Activated T-cell treated with anti-CD3 and anti-CD28 coated beads, Interleukin-2, amount 50 U/mL, for 72 hours (primary cell): ENCODE measurements at regions not wholly inside any gene's neighbourhood (a gene's known extent, or its start where the extent isn't known, plus 50 kb on each side); places are given as distances from the start of the nearest gene placed in this dataset.

Source experiments
- ATAC-seq, 2 donors: fragments of 150-1000 bp; cut with Tn5 transposase; replicated peaks in 1 of 2; 2 replicates each; pipeline ENCODE4 v1.10.0; 2021; ENCODE audit warnings: moderate library complexity in 2 of 2, mild to moderate bottlenecking in 1 of 2
- DNase-seq, 2 donors: peaks; one replicate each; pipeline ENCODE4 v3.0.0; 2021 to 2022; ENCODE audit warnings: mixed read lengths in 1 of 2
- H3K27ac Mint-ChIP-seq: one replicate; pipeline ENCODE4 v1.8.0; 2022; ENCODE audit warnings: mild to moderate bottlenecking, moderate library complexity, mixed read lengths
- H3K27me3 Mint-ChIP-seq: one replicate; pipeline ENCODE4 v1.8.0; 2022; ENCODE audit warnings: low read depth, mixed read lengths
- H3K36me3 Mint-ChIP-seq, 2 donors: one replicate each; pipeline ENCODE4 v1.8.0; 2022; ENCODE audit warnings: mixed read lengths in 2 of 2, mild to moderate bottlenecking in 1 of 2; ENCODE audit not compliant: insufficient read depth in 2 of 2
- H3K4me1 Mint-ChIP-seq: one replicate; pipeline ENCODE4 v1.8.0; 2022; ENCODE audit warnings: low read depth, mixed read lengths
- H3K4me3 Mint-ChIP-seq, 2 donors: one replicate each; pipeline ENCODE4 v1.8.0; 2022; ENCODE audit warnings: mild to moderate bottlenecking in 2 of 2, mixed read lengths in 2 of 2, moderate library complexity in 2 of 2
- H3K9me3 Mint-ChIP-seq, 2 donors: one replicate each; pipeline ENCODE4 v1.8.0; 2022; ENCODE audit warnings: mixed read lengths in 2 of 2

DNA sequence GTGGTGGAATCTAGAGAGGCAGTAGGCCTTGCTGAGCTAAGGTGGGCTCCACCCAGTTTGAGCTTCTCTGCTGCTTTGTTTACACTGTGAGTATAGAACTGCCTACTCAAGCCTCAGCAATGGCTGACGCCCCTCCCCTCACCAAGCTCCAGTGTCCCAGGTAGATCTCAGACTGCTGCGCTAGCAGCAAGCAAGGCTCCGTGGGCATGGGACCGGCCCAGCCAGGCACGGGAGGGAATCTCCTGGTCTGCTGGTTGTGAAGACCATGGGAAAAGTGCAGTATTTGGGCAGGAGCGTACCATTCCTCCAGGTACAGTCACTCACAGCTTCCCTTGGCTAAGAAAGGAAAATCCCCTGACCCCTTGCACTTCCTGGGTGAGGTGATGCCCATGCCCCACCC lies 407.1 kb downstream of the ZPLD1 start:
- Mint-ChIP-seq H3K9me3 (peaks cover 7 to 9% of the 10 kb centered on the region in 2 donors), H3K36me3 (peaks cover 0 to 1% of the 10 kb centered on the region in 2 donors), H3K4me3 (no peak overlapping the region), H3K4me1 (no peaks in the 10 kb centered on the region), H3K27me3 (no peaks in the 10 kb centered on the region), H3K27ac (no peak overlapping the region)
- ATAC-seq (no peak), DNase-seq (no peak)

DNA sequence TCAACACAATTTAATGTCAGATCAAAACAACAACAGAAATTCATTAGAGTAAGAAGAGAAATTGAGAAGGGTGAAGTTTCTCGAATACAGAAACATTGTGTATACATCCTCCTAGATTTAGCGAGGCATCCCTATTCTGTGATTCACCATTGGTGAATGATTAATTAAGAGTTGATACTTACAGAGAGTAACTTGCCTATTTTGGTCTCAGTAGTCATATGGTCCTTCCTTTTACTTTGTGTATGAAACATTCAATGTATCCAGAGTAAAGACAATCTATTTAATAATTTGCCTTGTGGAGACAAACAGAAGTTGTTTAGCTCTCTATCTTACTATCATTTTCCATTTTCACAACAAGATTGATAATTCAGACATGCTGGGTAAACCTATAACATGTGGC lies 432.0 kb downstream of the ZPLD1 start:
- H3K4me3 Mint-ChIP-seq: no peak overlapping the region
- H3K36me3 Mint-ChIP-seq: no peaks in the 10 kb centered on the region
- no peaks in the 10 kb centered on the region for H3K4me1 Mint-ChIP-seq
- no peak for ATAC-seq
- H3K27ac Mint-ChIP-seq: no peak overlapping the region
- no peaks in the 10 kb centered on the region for H3K9me3 Mint-ChIP-seq
- DNase-seq: no peak
- no peaks in the 10 kb centered on the region for H3K27me3 Mint-ChIP-seq

DNA sequence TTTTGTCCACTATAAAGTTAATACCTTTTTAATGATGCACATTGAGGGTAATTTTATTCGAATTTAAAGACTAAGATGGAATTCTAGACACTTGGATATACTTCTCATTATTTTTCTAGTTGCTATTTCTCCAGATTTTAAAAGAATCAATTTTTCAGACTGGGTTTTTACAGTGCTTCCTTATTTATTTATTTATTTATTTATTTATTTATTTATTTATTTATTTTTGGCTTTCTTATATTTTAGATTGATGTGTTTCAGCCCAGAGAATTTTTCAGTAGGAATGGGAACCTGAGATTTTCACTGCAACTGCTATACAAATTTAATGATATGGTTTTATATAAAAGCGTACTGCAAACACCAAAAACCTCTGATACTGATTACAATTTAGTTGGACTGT lies 448.7 kb downstream of the ZPLD1 start:
- Mint-ChIP-seq H3K27ac (no peak overlapping the region), H3K4me3 (no peak overlapping the region), H3K27me3 (no peaks in the 10 kb centered on the region), H3K36me3 (no peaks in the 10 kb centered on the region), H3K9me3 (peaks cover 0 to 3% of the 10 kb centered on the region in 2 donors), H3K4me1 (no peaks in the 10 kb centered on the region)
- DNase-seq (no peak), ATAC-seq (no peak)

DNA sequence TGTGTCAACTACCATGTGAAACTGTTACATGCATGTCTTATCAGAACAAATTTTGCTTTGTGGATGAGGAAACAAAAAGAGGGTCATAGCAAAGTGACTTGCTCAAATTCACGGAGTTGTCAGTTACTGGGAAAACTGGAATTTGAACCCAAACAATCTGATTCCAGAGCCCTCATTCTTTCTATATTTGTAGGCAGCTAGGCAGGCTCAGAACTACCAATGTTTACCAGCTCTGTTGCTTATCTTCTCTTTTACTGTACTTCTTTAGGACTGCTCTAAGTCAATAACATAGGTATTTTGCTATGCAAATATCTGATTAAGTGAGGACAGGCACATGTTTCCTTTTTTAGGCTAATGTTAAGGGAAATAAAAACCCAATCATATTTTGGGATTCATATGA lies 450.5 kb downstream of the ZPLD1 start:
- Mint-ChIP-seq H3K4me3 (no peak overlapping the region), H3K4me1 (no peaks in the 10 kb centered on the region), H3K9me3 (peaks cover 0 to 3% of the 10 kb centered on the region in 2 donors), H3K27me3 (no peaks in the 10 kb centered on the region), H3K27ac (no peak overlapping the region), H3K36me3 (no peaks in the 10 kb centered on the region)
- ATAC-seq (no peak), DNase-seq (no peak)

DNA sequence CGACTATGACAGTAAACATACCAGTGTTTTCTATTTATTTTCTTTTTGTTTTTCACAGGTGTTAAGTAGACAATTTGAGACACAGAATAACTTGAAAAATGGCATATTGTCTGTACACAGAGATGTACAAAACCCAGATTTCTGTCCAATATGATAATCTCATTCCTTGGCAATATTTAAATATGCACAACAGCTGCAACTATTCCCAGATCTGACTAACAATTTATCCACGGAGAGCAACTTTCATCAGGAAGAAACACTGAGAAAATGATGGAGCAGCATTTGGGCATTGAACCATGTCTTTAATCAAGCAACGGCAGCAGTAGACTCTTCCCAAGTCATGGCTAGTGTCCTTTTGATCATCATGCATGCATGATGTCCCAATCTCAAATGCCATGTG lies 452.6 kb downstream of the ZPLD1 start:
- Mint-ChIP-seq H3K9me3 (peaks cover 0 to 3% of the 10 kb centered on the region in 2 donors), H3K27me3 (no peaks in the 10 kb centered on the region), H3K27ac (no peak overlapping the region), H3K4me1 (no peaks in the 10 kb centered on the region), H3K4me3 (no peak overlapping the region), H3K36me3 (no peaks in the 10 kb centered on the region)
- ATAC-seq (no peak), DNase-seq (no peak)

DNA sequence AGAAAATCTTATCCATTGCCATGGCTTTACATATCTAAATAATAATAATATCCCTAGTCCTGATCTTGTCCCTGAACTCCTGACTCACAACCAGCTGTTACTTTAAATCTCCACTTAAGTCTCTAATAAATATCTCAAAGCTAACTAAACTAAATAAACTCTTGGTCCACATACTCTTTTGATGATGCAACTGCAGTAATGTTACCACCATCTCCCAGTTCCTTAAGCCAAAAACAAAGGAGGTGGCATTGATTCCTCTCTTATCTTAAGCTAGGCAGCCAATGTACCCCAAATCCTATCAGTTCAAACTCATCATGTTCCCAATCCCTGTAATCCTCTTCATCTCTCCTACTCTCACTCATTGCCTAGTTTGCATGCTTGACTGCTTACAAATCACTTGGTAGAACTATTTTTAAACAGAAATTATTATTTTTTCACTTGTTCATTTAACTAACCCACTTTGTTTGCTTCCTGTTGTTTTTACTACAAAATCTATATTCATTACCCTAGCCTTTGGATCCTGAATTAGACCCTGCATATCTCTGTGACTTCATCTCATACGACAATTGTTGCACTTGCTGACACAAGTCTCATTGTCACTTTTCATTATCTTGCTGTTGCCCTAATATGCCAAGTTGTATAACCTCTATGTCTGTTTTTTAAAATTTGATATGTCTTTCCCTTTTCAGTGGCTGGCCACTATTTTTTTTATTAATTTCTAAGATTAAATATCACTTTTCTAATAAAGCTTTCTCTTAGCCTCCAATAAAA lies 462.2 kb downstream of the ZPLD1 start:
- Mint-ChIP-seq H3K4me3 (no peak overlapping the region), H3K9me3 (no peaks in the 10 kb centered on the region), H3K27me3 (no peaks in the 10 kb centered on the region), H3K36me3 (no peaks in the 10 kb centered on the region), H3K27ac (no peak overlapping the region), H3K4me1 (no peaks in the 10 kb centered on the region)
- DNase-seq: no peak
- ATAC-seq: no peak

DNA sequence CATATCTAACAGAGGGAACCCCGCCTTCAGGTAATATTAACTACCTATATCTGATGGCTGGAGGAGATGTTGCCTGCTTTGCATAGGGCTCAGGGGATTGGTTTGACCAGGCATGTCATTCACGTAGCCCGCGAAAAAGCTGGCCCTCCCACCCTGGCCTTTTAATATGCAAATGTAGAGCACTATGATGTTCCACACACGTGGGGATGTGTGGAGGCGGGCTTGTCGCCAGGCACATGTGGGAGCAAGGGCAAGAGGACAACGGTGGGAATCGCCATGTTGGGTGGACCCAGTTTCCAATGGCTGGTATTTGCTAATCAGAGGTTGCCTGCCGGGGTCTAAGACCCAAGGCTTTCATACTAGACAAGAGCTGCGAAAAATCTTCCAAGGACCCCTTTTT lies 469.8 kb downstream of the ZPLD1 start:
- no peak overlapping the region for H3K4me3 Mint-ChIP-seq
- H3K4me1 Mint-ChIP-seq: no peaks in the 10 kb centered on the region
- H3K27ac Mint-ChIP-seq: no peak overlapping the region
- ATAC-seq (no peak), DNase-seq (no peak)
- H3K36me3 Mint-ChIP-seq: no peaks in the 10 kb centered on the region
- no peaks in the 10 kb centered on the region for H3K27me3 Mint-ChIP-seq
- peaks cover 0 to 4% of the 10 kb centered on the region in 2 donors for H3K9me3 Mint-ChIP-seq

DNA sequence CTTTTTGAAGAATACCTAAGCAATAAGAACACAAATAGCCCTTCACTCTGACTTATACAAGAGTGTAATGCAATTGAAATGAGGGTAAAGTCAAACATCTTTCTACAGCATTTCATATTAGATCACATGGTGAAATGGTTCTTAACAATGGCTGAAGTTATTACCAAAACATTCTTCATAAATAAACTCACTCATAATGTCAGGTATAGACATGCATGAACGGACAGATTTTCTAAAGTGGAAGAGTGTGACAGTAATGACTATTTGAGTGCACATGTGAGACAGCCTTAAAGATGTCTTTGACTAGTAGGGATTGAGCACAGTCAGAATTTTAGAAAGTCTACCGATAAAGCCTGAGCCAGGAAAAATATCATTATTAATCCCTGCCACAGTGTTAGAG lies 471.0 kb downstream of the ZPLD1 start:
- H3K27me3 Mint-ChIP-seq: no peaks in the 10 kb centered on the region
- no peak overlapping the region for H3K27ac Mint-ChIP-seq
- peaks cover 0 to 4% of the 10 kb centered on the region in 2 donors for H3K9me3 Mint-ChIP-seq
- no peaks in the 10 kb centered on the region for H3K36me3 Mint-ChIP-seq
- DNase-seq: no peak
- H3K4me3 Mint-ChIP-seq: no peak overlapping the region
- ATAC-seq: no peak
- no peaks in the 10 kb centered on the region for H3K4me1 Mint-ChIP-seq

DNA sequence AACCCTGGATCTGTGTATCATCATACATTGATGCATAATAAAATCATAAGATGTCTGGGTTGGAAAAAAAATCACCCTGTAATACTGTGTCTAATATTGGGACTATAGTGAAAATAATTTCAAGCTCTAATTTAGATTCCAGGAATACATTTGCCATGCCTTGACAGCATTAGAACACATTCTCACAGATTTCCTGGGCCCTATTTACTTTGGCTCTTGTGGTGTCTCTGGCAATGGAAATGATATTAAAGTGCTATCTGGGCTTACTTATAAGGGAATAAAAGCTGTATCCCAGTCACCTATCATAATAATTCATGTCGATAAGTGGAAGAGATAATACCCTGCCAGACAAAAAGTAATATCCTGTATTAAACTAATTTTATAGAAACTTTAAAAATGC lies 472.0 kb downstream of the ZPLD1 start:
- Mint-ChIP-seq H3K4me1 (no peaks in the 10 kb centered on the region), H3K36me3 (no peaks in the 10 kb centered on the region), H3K27ac (no peak overlapping the region), H3K4me3 (no peak overlapping the region), H3K27me3 (no peaks in the 10 kb centered on the region), H3K9me3 (peaks cover 0 to 4% of the 10 kb centered on the region in 2 donors)
- ATAC-seq (no peak), DNase-seq (no peak)

DNA sequence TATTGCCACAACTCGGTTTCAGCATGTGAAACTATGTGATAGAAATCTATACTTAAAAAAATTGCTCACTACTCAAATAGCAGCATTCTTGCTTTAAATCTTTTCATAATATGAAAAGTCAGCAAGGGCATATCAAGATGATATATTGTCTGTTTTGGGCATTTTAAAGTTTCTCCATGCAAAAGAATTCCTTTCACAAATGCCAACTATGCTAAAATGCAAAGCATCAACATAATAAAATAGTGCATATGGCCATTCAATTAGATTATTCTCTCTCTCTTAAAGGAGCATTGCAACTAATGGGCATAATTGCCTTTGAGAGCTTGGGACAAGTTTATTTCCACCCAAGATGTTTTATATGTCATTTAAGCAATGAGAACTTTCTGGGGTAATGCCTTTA lies 475.1 kb downstream of the ZPLD1 start:
- no peaks in the 10 kb centered on the region for H3K4me1 Mint-ChIP-seq
- no peak overlapping the region for H3K27ac Mint-ChIP-seq
- no peak overlapping the region for H3K4me3 Mint-ChIP-seq
- H3K9me3 Mint-ChIP-seq: peaks cover 0 to 2% of the 10 kb centered on the region in 2 donors
- no peaks in the 10 kb centered on the region for H3K27me3 Mint-ChIP-seq
- DNase-seq (no peak), ATAC-seq (no peak)
- no peaks in the 10 kb centered on the region for H3K36me3 Mint-ChIP-seq

DNA sequence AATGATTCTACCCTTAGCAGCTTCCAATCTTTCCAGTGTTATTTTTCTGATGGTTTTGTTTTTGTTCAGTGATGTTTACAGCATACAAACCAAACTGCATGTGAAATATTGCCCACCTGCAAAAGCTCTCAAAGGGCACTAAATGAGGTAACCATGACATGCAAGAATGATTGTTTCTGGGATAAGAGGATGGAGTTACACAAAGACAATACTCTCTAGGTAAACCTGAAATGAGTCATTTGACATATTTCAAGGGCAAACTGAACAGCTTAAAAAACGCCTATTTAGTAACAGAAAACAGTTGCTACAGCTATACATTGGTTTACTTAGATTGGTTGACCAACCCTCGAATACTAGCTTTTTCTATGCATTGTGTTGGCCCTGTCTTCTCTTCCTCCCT lies 481.7 kb downstream of the ZPLD1 start:
- Mint-ChIP-seq H3K27me3 (no peaks in the 10 kb centered on the region), H3K4me3 (no peak overlapping the region), H3K36me3 (no peaks in the 10 kb centered on the region), H3K27ac (no peak overlapping the region), H3K4me1 (no peaks in the 10 kb centered on the region), H3K9me3 (peaks cover 0 to 4% of the 10 kb centered on the region in 2 donors)
- no peak for DNase-seq
- ATAC-seq: no peak

DNA sequence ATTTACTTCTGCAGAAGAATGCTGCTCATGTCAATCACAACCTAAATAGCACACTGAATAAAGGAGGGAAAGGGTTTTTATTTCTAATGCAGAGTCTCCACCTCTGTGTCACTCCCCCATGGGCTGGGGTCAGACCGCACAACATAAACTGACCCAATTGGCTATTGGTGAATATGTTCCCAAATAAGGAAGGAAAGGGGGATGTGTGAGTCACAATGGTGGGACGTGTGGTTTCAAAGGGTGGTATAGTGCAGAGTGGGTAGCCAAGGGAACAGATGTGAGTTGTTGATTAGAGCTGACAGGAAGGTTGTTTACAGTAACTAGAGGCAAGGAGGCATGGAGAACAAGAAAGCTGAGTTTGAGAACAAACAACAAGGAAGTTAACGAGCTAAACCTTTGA lies 491.8 kb downstream of the ZPLD1 start:
- no peaks in the 10 kb centered on the region for H3K4me1 Mint-ChIP-seq
- no peak for ATAC-seq
- H3K4me3 Mint-ChIP-seq: no peak overlapping the region
- H3K27ac Mint-ChIP-seq: no peak overlapping the region
- no peaks in the 10 kb centered on the region for H3K27me3 Mint-ChIP-seq
- H3K36me3 Mint-ChIP-seq: peaks cover 3 to 4% of the 10 kb centered on the region in 2 donors
- no peak for DNase-seq
- peaks cover 8 to 9% of the 10 kb centered on the region in 2 donors for H3K9me3 Mint-ChIP-seq

DNA sequence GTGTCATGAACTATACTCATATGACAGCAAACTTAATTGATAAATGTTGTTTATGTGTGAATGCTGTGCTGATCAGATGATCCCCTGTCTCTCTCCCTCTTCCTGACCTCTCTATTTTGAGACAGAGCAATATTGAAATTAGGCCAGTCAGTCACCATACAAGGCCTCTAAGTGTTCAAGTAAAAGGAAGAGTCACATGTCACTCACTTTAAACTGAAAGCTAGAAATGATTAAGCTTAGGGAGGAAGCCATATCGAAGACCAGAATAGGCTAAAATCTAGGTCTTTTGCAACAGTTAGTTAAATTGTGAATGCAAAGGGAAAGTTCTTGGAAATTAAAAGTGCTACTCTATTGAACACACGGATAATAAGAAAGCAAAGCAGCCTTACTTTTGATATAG lies 498.6 kb downstream of the ZPLD1 start:
- H3K4me1 Mint-ChIP-seq: no peaks in the 10 kb centered on the region
- DNase-seq: no peak
- H3K4me3 Mint-ChIP-seq: no peak overlapping the region
- H3K27me3 Mint-ChIP-seq: no peaks in the 10 kb centered on the region
- ATAC-seq: no peak
- no peak overlapping the region for H3K27ac Mint-ChIP-seq
- H3K36me3 Mint-ChIP-seq: no peaks in the 10 kb centered on the region
- H3K9me3 Mint-ChIP-seq: peaks cover 0 to 5% of the 10 kb centered on the region in 2 donors

DNA sequence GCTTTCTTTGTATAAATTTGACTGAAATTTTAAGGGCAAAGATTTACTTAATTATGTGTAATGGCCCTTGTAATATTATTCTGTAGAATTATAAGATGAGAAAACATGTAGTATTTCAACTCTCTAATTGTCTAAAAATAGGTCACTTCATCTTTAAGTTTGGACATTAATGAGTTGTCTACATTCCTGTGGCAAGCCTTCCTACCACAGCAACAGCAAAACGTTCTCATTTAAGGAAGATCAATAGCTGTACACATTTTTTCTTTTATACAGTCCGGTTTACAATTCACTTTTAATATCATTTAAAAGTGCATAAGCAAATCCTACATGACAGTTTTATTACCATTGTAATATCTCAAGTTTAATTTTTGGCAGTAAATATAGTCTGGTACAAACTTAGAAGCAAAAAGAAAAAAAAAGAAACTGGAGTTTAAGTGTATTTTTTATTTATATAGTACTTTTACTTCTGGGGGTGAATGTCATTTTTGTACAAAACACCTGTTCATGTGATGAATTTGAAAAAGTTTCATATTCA lies 501.8 kb downstream of the ZPLD1 start:
- ATAC-seq (no peak), DNase-seq (no peak)
- Mint-ChIP-seq H3K4me1 (no peaks in the 10 kb centered on the region), H3K4me3 (no peak overlapping the region), H3K36me3 (no peaks in the 10 kb centered on the region), H3K27me3 (no peaks in the 10 kb centered on the region), H3K9me3 (peaks cover 0 to 5% of the 10 kb centered on the region in 2 donors), H3K27ac (no peak overlapping the region)
